Fibroblast of upper back skin (primary cell): ENCODE measurements at regions not wholly inside any gene's neighbourhood (a gene's known extent, or its start where the extent isn't known, plus 50 kb on each side); places are given as distances from the start of the nearest gene placed in this dataset.
A peak's percentile ranks its signal among the peaks of the same experiment; 100 is the strongest.
"Not testable (repeated sequence)": the region's sequence is repeated elsewhere in the genome, so short reads cannot be mapped to it uniquely, and the experiment has no call there.

Source experiments
- DNase-seq: peaks from one replicate; pipeline ENCODE4 v3.0.0-alpha.2; 2013

GRCh38 chr14:21791749-21792148 is 118.1 kb upstream of the OR4E1 start:
- no peak for DNase-seq

- not testable (repeated sequence) for DNase-seq
Observed at GRCh38 chr14:21788687-21789086, 115.1 kb upstream of the OR4E1 start.

GRCh38 chr14:21787242-21787641 is 113.6 kb upstream of the OR4E1 start:
- not testable (repeated sequence) for DNase-seq

GRCh38 chr14:21781543-21781942 is 107.9 kb upstream of the OR4E1 start:
- DNase-seq, result no peak

GRCh38 chr14:21780429-21781084 is 106.9 kb upstream of the OR4E1 start:
- DNase-seq, result no peak

GRCh38 chr14:21771671-21772070 is 98.1 kb upstream of the OR4E1 start:
- no peak for DNase-seq

GRCh38 chr14:21768875-21769257 is 95.2 kb upstream of the OR4E1 start:
- no peak for DNase-seq

GRCh38 chr14:21768116-21768874 is 94.7 kb upstream of the OR4E1 start:
- no peak for DNase-seq

- not testable (repeated sequence) for DNase-seq
Observed at GRCh38 chr14:21760360-21760759, 86.7 kb upstream of the OR4E1 start.

- no peak for DNase-seq
Observed at GRCh38 chr14:21749306-21749868, 75.8 kb upstream of the OR4E1 start.

GRCh38 chr14:21748869-21749303 is 75.3 kb upstream of the OR4E1 start:
- peak; percentile 5 for DNase-seq

GRCh38 chr14:21735639-21736307 is 62.2 kb upstream of the OR4E1 start:
- no peak for DNase-seq

- no peak for DNase-seq
Observed at GRCh38 chr14:21735200-21735599, 61.6 kb upstream of the OR4E1 start.

- peak; percentile 9 for DNase-seq
Observed at GRCh38 chr14:21734457-21735074, 60.9 kb upstream of the OR4E1 start.

GRCh38 chr14:21729703-21730233 is 56.1 kb upstream of the OR4E1 start:
- no peak for DNase-seq

GRCh38 chr14:21725250-21725649 is 51.6 kb upstream of the OR4E1 start:
- no peak for DNase-seq

- no peak for DNase-seq
Observed at GRCh38 chr14:21724090-21724973, 50.7 kb upstream of the OR4E1 start.

GRCh38 chr14:21723431-21724045 is 49.9 kb upstream of the OR4E1 start:
- no peak for DNase-seq
